Peyer's patch (tissue), 4 donors: ENCODE measurements at regions not wholly inside any gene's neighbourhood (a gene's known extent, or its start where the extent isn't known, plus 50 kb on each side); places are given as distances from the start of the nearest gene placed in this dataset.

Experiments used
- DNase-seq, 3 donors: peaks; one replicate each; pipeline ENCODE4 v3.0.0-alpha.2; 2017 to 2019
- H3K27ac ChIP-seq, 4 donors: fragments of 200-600 bp; sonication (generic); one replicate each; pipeline ENCODE4 v1.5.1; 2016 to 2019
- H3K27me3 ChIP-seq, 2 donors: fragments of 200-600 bp; sonication (generic); one replicate each; pipeline ENCODE4 v1.5.1; 2019
- H3K36me3 ChIP-seq, 3 donors: fragments of 200-600 bp; sonication (generic); one replicate each; pipeline ENCODE4 v1.5.1; 2016 to 2019
- H3K4me1 ChIP-seq, 4 donors: fragments of 200-600 bp; sonication (generic); one replicate each; pipeline ENCODE4 v1.5.1; 2016 to 2019
- H3K4me3 ChIP-seq, 4 donors: fragments of 200-600 bp; sonication (generic); 1 replicate in 3 of 4; 2 replicates in 1 of 4; pipeline ENCODE4 v1.5.1; 2016 to 2019; ENCODE audit warnings: mild to moderate bottlenecking in 1 of 4
- H3K9me3 ChIP-seq, 4 donors: fragments of 200-600 bp; sonication (generic); one replicate each; pipeline ENCODE4 v1.5.1; 2016 to 2019; ENCODE audit warnings: mild to moderate bottlenecking in 1 of 4
- CTCF ChIP-seq, 6 experiments: fragments of 450-650 bp in 4 of 6; fragments of 200-600 bp in 2 of 6; sonication (generic) in 1 of 6; IDR thresholded peaks; one replicate each; pipeline ENCODE4 v1.5.1; 2017 to 2019; ENCODE audit warnings: antibody characterized with exemption in 6 of 6, mild to moderate bottlenecking in 3 of 6, moderate library complexity in 1 of 6
- POLR2A ChIP-seq, 2 donors: fragments of 450-650 bp; IDR thresholded peaks; one replicate each; pipeline ENCODE4 v1.5.1; 2017; ENCODE audit warnings: antibody characterized with exemption in 2 of 2, mild to moderate bottlenecking in 2 of 2, moderate library complexity in 2 of 2

GRCh38 chr13:75214846-75215245 is 267.1 kb downstream of the TBC1D4 start:
- TF ChIP-seq POLR2A (IDR thresholded peaks at IDR 0.05) = no peak
- TF ChIP-seq CTCF (IDR thresholded peaks at IDR 0.05) = no peak
- Histone ChIP-seq H3K27me3 (no peaks in the 10 kb centered on the region), H3K4me1 (no peaks in the 10 kb centered on the region), H3K36me3 (no peaks in the 10 kb centered on the region), H3K27ac (no peak overlapping the region), H3K9me3 (no peaks in the 10 kb centered on the region), H3K4me3 (no peak overlapping the region)
- no peak for DNase-seq

- Histone ChIP-seq H3K4me3 (no peak overlapping the region), H3K4me1 (no peaks in the 10 kb centered on the region), H3K27ac (no peak overlapping the region), H3K27me3 (no peaks in the 10 kb centered on the region), H3K36me3 (no peaks in the 10 kb centered on the region), H3K9me3 (no peaks in the 10 kb centered on the region)
- TF ChIP-seq CTCF (IDR thresholded peaks at IDR 0.05) (no peak), POLR2A (IDR thresholded peaks at IDR 0.05) (no peak)
- no peak for DNase-seq
Measured at GRCh38 chr13:75202981-75203380, 279.0 kb downstream of the TBC1D4 start.

GRCh38 chr13:75197803-75198202 is 284.2 kb downstream of the TBC1D4 start:
- no peak overlapping the region for H3K4me3 ChIP-seq
- no peaks in the 10 kb centered on the region for H3K27me3 ChIP-seq
- H3K27ac ChIP-seq = no peak overlapping the region
- no peaks in the 10 kb centered on the region for H3K9me3 ChIP-seq
- H3K4me1 ChIP-seq = no peaks in the 10 kb centered on the region
- H3K36me3 ChIP-seq = no peaks in the 10 kb centered on the region
- TF ChIP-seq POLR2A (IDR thresholded peaks at IDR 0.05) = no peak
- no peak for TF ChIP-seq CTCF (IDR thresholded peaks at IDR 0.05)
- DNase-seq = no peak

GRCh38 chr13:75196147-75196837 is 285.7 kb downstream of the TBC1D4 start:
- Histone ChIP-seq H3K27ac (no peak overlapping the region), H3K4me1 (no peaks in the 10 kb centered on the region), H3K9me3 (no peaks in the 10 kb centered on the region), H3K36me3 (no peaks in the 10 kb centered on the region), H3K4me3 (no peak overlapping the region), H3K27me3 (no peaks in the 10 kb centered on the region)
- DNase-seq = no peak
- TF ChIP-seq CTCF (IDR thresholded peaks at IDR 0.05) (no peak), POLR2A (IDR thresholded peaks at IDR 0.05) (no peak)

- Histone ChIP-seq H3K9me3 (no peaks in the 10 kb centered on the region), H3K4me1 (no peaks in the 10 kb centered on the region), H3K4me3 (no peak overlapping the region), H3K36me3 (no peaks in the 10 kb centered on the region), H3K27ac (no peak overlapping the region), H3K27me3 (no peaks in the 10 kb centered on the region)
- TF ChIP-seq CTCF (IDR thresholded peaks at IDR 0.05) (no peak), POLR2A (IDR thresholded peaks at IDR 0.05) (no peak)
- no peak for DNase-seq
Measured at GRCh38 chr13:75195495-75196146, 286.3 kb downstream of the TBC1D4 start.
